Stomach (tissue), 8 donors: ENCODE measurements at regions not wholly inside any gene's neighbourhood (a gene's known extent, or its start where the extent isn't known, plus 50 kb on each side); places are given as distances from the start of the nearest gene placed in this dataset.

Experiments
- DNase-seq, 2 donors: peaks; one replicate each; pipeline versions ENCODE4 v3.0.0 to v3.0.0-alpha.2; 2013 to 2019
- H3K27ac ChIP-seq, 5 donors: fragments of 200-600 bp in 4 of 5; sonication (generic) in 4 of 5; one replicate each; pipeline ENCODE4 v1.5.1; 2013 to 2019; ENCODE audit warnings: mild to moderate bottlenecking in 1 of 5, moderate library complexity in 1 of 5
- H3K27me3 ChIP-seq, 3 donors: fragments of 200-600 bp; sonication (generic); one replicate each; pipeline ENCODE4 v1.5.1; 2017 to 2019; ENCODE audit warnings: mixed run types in 1 of 3
- H3K36me3 ChIP-seq, 4 donors: fragments of 200-600 bp; sonication (generic); 1 replicate in 3 of 4; 2 replicates in 1 of 4; pipeline ENCODE4 v1.5.1; 2016 to 2019
- H3K4me1 ChIP-seq, 4 donors: fragments of 200-600 bp; sonication (generic); one replicate each; pipeline ENCODE4 v1.5.1; 2016 to 2019
- H3K4me3 ChIP-seq, 4 donors: fragments of 200-600 bp; sonication (generic) in 3 of 4; one replicate each; pipeline ENCODE4 v1.5.1; 2016 to 2019; ENCODE audit warnings: mild to moderate bottlenecking in 1 of 4
- H3K9me3 ChIP-seq, 4 donors: fragments of 200-600 bp; sonication (generic); one replicate each; pipeline ENCODE4 v1.5.1; 2016 to 2019
- EP300 ChIP-seq: sonication (generic); formaldehyde crosslinking; IDR thresholded peaks from one replicate; pipeline ENCODE4 v1.6.1; 2017; ENCODE audit warnings: antibody characterized with exemption
- POLR2A ChIP-seq, 4 donors: fragments of 450-650 bp; IDR thresholded peaks; one replicate each; pipeline ENCODE4 v1.6.1; 2016; ENCODE audit warnings: antibody characterized with exemption in 4 of 4, control low read depth in 2 of 4, mild to moderate bottlenecking in 1 of 4, moderate library complexity in 1 of 4
- POLR2AphosphoS5 ChIP-seq, 3 donors: sonication (generic); formaldehyde crosslinking; IDR thresholded peaks; one replicate each; pipeline ENCODE4 v1.6.1; 2016; ENCODE audit warnings: antibody characterized with exemption in 3 of 3
- WGBS, 5 donors: extraction: QIAGEN DNeasy Blood & Tissue Kit in 3 of 5; methylation state at CpG; one replicate each; pipeline versions ENCODE4 v1.1.5 to v1.1.7; 2013 to 2018; 5-methylcytosine and 5-hydroxymethylcytosine counted together
- intact Hi-C: fragments of 100-400 bp; cut with DNase I; formaldehyde crosslinking; loops from one replicate; pipeline ENCODE4 v1.15.1; 2023; ENCODE audit warnings: low total_unique reads
- TF ChIP-seq, protein P1 (sequence below), 7 experiments: fragments of 450-650 bp in 4 of 7; fragments of 200-600 bp in 3 of 7; sonication (generic) in 3 of 7; IDR thresholded peaks; one replicate each; pipeline ENCODE4 v1.5.1; 2016 to 2019; ENCODE audit warnings: antibody characterized with exemption in 7 of 7, control low read depth in 2 of 7, mild to moderate bottlenecking in 1 of 7
- donor health status: healthy with polysubstance abuse.
- donor health status: Bipolar disorder and iron deficiency.
- donor health status: healthy.

DNA sequence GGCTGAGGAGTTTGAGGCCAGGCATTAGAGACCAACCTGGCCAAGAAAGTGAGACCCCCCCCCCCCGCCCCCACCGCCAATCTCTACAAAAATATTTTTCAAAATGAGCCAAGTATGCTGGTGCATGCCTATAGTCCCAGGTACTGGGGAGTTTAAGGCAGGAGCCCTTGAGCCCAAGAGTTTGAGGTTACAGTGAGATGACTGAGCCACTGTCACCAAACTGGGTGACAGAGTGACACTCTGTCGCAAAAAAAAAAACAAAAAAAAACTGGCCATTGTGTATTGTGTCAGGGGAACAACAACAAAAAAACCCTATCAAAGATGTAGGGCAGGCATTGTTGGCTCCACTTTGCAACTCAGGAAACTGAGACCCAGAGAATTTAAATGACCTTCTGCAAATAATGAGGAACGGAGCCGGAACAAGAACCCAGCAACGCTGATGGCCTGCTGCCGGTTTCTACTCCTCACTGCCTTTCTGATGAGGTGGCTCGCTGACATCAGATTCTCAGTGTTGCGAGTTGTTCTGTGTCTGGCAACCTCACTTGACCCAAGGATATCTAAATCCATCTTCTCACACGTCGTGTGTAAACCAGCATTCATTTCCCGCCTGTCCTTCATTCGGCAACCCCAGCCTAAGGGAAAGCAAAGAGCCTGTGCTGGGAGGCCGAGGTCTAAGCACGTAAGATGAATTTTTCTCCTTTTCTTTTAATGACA, 195.2 kb upstream of the CRY1 start:
- TF ChIP-seq EP300 (no peak), POLR2AphosphoS5 (IDR thresholded peaks at IDR 0.05) (no peak), POLR2A (IDR thresholded peaks at IDR 0.05) (no peak)
- TF ChIP-seq, protein P1, sequence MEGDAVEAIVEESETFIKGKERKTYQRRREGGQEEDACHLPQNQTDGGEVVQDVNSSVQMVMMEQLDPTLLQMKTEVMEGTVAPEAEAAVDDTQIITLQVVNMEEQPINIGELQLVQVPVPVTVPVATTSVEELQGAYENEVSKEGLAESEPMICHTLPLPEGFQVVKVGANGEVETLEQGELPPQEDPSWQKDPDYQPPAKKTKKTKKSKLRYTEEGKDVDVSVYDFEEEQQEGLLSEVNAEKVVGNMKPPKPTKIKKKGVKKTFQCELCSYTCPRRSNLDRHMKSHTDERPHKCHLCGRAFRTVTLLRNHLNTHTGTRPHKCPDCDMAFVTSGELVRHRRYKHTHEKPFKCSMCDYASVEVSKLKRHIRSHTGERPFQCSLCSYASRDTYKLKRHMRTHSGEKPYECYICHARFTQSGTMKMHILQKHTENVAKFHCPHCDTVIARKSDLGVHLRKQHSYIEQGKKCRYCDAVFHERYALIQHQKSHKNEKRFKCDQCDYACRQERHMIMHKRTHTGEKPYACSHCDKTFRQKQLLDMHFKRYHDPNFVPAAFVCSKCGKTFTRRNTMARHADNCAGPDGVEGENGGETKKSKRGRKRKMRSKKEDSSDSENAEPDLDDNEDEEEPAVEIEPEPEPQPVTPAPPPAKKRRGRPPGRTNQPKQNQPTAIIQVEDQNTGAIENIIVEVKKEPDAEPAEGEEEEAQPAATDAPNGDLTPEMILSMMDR (IDR thresholded peaks at IDR 0.05): no peak
- H3K4me3 ChIP-seq: no peak overlapping the region
- H3K4me1 ChIP-seq: no peaks in the 10 kb centered on the region
- no peak overlapping the region for H3K27ac ChIP-seq
- 72 to 79% (median 74%) methylated on average over 15 of the region's 15 CpGs for WGBS, 5 donors
- intact Hi-C loops: no loop called here
- peaks cover 0 to 4% (median 0%) of the 10 kb centered on the region in 3 donors for H3K27me3 ChIP-seq
- peaks cover 0 to 6% (median 2%) of the 10 kb centered on the region in 4 donors for H3K9me3 ChIP-seq
- H3K36me3 ChIP-seq: no peaks in the 10 kb centered on the region
- no peak for DNase-seq

DNA sequence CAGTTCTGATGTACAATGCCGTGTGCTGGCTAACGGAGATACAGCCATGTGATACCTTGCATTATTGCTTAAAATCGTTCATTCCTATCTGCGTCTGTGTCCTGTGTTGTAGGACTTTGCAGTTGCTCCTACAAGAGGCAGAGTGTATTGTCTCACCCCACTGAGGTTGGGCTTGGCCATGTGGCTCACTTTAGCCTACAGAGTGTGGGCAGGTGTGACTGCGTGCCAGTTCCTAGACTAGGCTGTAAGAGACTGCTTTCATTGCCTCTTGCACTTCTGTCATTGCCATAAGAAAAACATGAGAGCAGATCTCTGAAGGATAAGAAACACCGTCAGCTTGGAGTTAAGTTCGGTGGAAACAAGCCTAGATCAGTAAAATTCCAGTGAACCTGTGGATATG, 197.7 kb upstream of the CRY1 start:
- no peak overlapping the region for H3K27ac ChIP-seq
- H3K27me3 ChIP-seq: peaks cover 0 to 9% (median 0%) of the 10 kb centered on the region in 3 donors
- 83 to 88% (median 86%) methylated on average over 7 of the region's 7 CpGs for WGBS, 5 donors
- H3K9me3 ChIP-seq: no peaks in the 10 kb centered on the region
- no peaks in the 10 kb centered on the region for H3K36me3 ChIP-seq
- H3K4me1 ChIP-seq: no peaks in the 10 kb centered on the region
- intact Hi-C loops: no loop called here
- TF ChIP-seq POLR2AphosphoS5 (IDR thresholded peaks at IDR 0.05) (no peak), EP300 (no peak), POLR2A (IDR thresholded peaks at IDR 0.05) (no peak)
- TF ChIP-seq, protein P1 (IDR thresholded peaks at IDR 0.05): no peak
- H3K4me3 ChIP-seq: no peak overlapping the region
- no peak for DNase-seq

DNA sequence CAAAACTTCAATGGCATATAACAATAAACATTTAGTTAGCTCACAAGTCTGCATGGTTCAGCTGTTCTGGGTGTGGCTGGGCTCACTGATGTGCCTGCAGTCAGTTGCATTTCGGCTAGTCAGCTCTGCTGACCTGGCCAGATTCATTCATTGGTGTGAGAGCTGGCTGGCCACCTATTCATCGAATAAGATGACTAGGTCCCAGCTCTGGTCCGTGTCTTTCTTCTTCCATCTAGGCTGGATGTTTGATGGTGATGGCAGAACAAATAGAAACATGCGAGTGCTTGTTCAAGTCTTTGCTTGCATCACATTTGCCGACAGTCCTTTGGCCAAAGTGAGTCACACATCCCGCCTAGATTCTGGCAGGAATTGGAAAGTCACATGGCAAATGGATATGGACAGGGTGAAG, 203.3 kb upstream of the CRY1 start:
- 75 to 93% (median 87%) methylated on average over 6 of the region's 6 CpGs for WGBS, 5 donors
- H3K4me1 ChIP-seq: no peaks in the 10 kb centered on the region
- H3K27me3 ChIP-seq: peaks cover 0 to 5% (median 0%) of the 10 kb centered on the region in 3 donors
- H3K9me3 ChIP-seq: no peaks in the 10 kb centered on the region
- no peak for TF ChIP-seq POLR2A (IDR thresholded peaks at IDR 0.05)
- TF ChIP-seq EP300: no peak
- TF ChIP-seq POLR2AphosphoS5 (IDR thresholded peaks at IDR 0.05): no peak
- TF ChIP-seq, protein P1 (IDR thresholded peaks at IDR 0.05): no peak
- no peak overlapping the region for H3K27ac ChIP-seq
- no peak overlapping the region for H3K4me3 ChIP-seq
- H3K36me3 ChIP-seq: no peaks in the 10 kb centered on the region
- DNase-seq: no peak
- intact Hi-C loops: no loop called here

DNA sequence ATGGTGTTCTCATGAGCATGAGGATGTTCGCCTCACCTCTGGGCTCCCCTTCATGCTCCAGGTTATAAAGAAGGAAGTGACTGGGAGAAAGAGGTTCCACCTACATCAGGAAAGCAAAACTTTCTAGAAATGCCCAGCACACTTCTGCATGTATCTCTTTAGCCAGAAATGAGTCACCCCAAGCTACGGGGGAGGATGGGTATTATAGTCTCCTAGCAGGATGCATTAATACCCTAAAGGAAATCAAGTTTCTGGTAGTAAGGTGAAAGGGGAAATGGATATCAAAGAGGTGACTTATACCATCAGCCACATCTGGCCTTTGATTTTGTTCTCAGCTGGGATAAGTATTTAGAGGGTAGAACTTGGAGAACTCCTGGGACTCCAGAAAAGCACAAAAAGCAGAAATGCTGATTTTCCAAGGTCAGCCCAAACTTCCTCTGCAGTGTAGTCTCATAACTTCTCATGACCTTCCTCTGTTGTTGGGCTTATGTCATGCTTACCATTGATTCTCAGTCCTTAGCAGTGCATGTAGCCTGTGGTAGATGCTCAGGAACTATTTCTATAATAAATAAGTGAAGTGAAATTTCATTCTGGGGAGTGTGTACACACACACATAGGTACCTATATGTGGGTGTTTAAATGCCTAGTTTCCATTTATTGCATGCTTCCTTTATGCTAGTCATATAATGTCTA, 209.4 kb upstream of the CRY1 start:
- Histone ChIP-seq H3K9me3 (no peaks in the 10 kb centered on the region), H3K4me1 (no peaks in the 10 kb centered on the region), H3K27ac (no peak overlapping the region), H3K36me3 (no peaks in the 10 kb centered on the region), H3K27me3 (peaks cover 0 to 8% (median 0%) of the 10 kb centered on the region in 3 donors), H3K4me3 (no peak overlapping the region)
- no peak for TF ChIP-seq EP300
- no peak for TF ChIP-seq POLR2AphosphoS5 (IDR thresholded peaks at IDR 0.05)
- no peak for TF ChIP-seq POLR2A (IDR thresholded peaks at IDR 0.05)
- TF ChIP-seq, protein P1 (IDR thresholded peaks at IDR 0.05): no peak
- no peak for DNase-seq
- WGBS, 5 donors: 65 to 84% (median 76%) methylated on average over 2 of the region's 2 CpGs
- intact Hi-C loops: no loop called here
